DND-41 (cell line): ENCODE measurements at regions not wholly inside any gene's neighbourhood (a gene's known extent, or its start where the extent isn't known, plus 50 kb on each side); places are given as distances from the start of the nearest gene placed in this dataset.

Experiments used
- EZH2 ChIP-seq: IDR thresholded peaks from 3 replicates; pipeline ENCODE4 v1.6.1; 2012; ENCODE audit warnings: borderline replicate concordance, low read depth, mild to moderate bottlenecking, moderate library complexity, low read length, inconsistent platforms; ENCODE audit not compliant: severe bottlenecking
- TF ChIP-seq, protein P1 (sequence below): IDR thresholded peaks from 2 replicates; pipeline ENCODE4 v1.5.1; 2012; ENCODE audit warnings: borderline replicate concordance, low read length, moderate library complexity, mild to moderate bottlenecking; ENCODE audit not compliant: poor library complexity, severe bottlenecking; ENCODE audit errors: extremely low read depth

DNA sequence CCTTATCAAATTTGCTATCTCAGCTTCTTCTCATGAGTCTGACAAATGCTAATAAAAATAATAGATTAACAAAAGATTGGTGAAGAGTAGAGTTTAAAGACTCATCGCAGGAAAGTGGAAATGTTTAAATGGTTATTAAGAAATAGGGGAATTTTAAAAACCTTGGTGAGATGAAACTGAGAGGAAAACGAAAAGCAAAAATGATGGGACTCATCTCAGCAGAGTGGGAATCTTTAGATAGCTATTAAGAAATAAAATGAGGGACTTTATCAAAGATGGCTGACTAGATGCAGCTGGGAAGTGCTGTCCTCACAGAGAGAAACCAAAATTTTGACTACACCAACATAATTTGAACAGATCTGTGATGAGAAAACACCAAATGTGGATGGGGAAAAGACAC, 79.2 kb upstream of the CD163 start:
- TF ChIP-seq, protein P1, sequence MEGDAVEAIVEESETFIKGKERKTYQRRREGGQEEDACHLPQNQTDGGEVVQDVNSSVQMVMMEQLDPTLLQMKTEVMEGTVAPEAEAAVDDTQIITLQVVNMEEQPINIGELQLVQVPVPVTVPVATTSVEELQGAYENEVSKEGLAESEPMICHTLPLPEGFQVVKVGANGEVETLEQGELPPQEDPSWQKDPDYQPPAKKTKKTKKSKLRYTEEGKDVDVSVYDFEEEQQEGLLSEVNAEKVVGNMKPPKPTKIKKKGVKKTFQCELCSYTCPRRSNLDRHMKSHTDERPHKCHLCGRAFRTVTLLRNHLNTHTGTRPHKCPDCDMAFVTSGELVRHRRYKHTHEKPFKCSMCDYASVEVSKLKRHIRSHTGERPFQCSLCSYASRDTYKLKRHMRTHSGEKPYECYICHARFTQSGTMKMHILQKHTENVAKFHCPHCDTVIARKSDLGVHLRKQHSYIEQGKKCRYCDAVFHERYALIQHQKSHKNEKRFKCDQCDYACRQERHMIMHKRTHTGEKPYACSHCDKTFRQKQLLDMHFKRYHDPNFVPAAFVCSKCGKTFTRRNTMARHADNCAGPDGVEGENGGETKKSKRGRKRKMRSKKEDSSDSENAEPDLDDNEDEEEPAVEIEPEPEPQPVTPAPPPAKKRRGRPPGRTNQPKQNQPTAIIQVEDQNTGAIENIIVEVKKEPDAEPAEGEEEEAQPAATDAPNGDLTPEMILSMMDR, result no peak
- no peak for TF ChIP-seq EZH2
